GM19455 (cell line): ENCODE measurements at regions not wholly inside any gene's neighbourhood (a gene's known extent, or its start where the extent isn't known, plus 50 kb on each side); places are given as distances from the start of the nearest gene placed in this dataset.

Source experiments
- ATAC-seq: cut with Tn5 transposase; IDR thresholded peaks from one replicate; pipeline ENCODE4 v1.9.1; 2021; ENCODE audit not compliant: unreplicated experiment

DNA sequence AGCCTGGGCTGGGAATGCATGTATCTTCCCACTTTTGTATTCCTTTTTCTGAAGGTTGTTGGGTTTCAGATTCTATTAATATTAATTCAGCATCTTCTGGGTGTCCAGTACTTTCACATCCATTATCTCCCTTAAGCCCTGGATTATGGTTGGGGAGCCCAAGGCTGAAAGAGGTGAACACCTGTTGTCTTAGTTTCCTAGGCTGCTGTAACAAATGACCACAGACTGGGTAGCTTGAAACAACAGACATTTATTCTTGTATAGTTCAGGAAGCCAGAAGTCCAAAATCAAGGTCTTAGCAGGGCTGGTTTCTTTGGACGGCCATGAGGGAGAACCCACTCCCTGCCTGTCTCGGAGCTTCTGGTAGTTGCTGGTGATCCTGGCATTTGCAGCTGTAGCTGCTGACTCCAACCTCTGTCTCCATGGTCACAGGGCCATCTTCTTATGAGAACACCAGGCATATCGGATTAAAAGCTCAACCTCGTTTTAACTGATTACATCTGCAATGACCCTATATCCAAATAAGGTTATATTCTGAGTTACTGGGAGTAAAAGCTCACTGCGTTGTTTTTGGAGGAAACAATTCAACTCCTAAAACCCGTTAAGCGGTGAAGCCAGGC is 68.2 kb upstream of the CLMN start:
- ATAC-seq = no peak

DNA sequence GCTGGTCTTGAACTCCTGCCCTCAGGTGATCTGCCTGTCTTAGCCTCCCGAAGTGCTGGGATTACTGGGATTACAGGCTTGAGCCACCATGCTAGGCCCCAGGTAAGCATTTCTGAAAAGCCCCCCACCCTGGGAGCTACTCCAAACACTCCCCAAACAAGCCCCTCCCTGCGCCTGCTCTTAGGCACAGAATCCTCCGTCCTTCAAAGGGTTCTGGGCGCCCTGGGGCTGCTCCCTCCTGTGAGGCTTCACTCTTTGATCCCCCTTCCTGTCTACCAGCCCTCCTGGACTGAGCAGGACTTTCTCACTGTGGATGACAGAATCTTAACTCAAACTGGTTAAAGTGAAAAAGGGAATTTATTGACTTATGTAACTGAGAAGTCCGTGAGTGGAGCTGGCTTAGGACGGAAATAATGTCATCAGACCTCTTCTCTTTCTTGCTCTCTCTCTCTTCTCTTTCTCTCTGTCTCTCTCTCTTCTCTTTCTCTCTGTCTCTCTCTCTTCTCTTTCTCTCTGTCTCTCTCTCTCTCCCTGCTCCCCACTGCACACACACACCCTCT is 66.9 kb upstream of the CLMN start:
- ATAC-seq = no peak

DNA sequence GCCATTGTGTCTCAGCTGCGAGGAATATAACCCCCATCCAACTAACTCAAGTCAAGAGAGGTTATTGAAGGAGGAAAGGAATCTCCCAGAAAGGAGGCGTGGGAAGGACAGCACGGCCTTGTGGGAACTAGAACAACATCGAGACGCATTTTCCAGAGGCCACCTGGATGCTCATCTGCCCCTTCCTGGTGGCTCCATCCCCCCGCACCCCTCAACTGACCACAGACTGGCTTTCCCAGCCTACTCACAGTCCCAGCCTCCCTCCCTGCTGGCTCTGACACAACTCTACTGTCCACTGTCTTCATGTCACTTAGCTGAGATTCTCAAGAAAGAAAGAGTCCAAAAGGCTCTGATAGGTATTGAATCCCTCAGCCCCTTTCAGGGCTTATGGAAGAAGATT is 66.0 kb upstream of the CLMN start:
- ATAC-seq = no peak

DNA sequence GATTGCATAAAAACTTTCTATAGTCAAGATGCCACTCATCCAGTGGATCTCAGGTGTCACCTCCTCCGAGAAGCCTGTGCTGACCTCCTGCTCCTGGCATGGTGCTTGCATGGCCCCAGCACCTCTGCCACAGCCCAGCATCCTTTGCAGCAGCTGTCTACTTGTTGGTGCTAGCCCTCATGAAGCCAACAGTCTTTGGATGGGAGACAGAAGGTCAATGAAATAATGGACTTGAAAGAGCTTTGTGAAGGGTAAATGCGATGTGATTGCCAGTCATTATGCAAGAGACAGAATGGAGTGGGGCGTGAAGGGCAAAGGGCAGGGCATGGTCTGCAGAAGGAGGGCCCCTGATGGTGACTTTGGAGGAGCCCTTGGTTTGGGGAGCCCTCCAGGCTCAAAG is 63.0 kb upstream of the CLMN start:
- no peak for ATAC-seq

DNA sequence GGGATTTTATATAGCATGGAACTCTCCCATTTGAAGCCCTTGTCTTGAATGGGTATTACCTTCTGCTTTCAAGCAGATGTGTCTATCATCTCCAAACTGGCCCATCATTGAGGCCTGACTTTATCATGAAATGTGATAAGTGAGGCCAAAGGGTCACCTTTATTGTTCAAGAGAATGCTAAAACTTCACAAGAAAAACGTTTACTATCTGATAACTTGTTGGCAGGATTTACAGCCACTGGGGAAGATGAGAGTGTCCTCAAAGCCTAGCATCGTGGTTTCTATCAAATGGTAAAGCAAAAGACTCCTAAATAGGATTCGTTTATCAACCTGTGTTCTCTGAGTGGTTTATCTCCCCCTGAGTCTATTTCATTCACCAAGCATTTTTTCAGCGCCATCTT is 62.0 kb upstream of the CLMN start:
- no peak for ATAC-seq

DNA sequence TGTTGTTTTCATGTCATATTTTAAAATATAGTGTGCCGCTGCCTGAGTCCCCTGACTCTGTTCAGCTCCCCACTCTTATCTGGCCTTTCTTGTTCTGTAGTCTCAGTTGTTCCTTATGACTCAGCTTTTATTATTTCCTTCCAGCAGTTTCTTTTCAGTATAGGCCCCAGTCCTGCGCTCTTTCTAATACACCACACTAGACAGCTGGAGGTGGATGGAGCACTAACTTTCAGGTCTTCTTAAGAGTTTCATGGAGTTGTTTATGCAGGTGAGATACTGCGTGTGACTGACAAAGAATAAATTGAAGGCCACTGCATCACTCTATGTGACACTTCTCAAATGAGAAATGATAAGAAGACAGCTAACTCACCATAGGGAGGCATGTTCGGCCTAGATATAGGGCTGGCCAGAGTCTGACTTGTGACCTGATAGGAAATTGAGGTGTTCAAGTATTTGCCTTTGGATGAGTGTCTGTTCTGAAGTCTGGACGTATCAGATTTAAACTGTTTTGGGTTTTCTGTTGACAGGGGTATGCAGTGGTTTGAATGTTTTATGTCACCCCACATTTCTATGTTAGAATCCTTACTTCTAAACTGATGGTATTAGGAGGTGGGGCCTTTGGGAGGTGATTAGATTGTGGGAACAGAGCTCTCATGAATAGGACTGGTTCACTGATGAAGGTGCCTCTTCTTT is 60.8 kb upstream of the CLMN start:
- no peak for ATAC-seq

DNA sequence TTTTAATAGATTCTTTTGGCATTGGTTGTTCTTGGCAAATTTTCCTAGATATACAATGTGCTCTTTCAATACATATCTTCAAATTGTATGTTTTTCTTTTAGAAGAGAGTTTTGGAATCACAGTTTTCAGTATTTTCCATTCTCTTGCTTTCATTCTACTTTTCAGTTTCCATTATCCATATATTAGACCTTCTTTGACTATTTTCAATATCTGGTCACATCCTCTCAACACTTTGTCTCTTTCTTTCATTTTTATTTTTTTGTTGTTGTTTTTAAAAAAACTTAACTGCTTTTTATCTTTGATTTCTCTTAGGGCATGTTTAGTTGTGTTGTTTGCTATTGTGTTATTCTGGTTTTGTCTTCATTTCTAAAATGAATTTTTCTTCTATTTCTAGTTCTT is 59.9 kb upstream of the CLMN start:
- no peak for ATAC-seq

DNA sequence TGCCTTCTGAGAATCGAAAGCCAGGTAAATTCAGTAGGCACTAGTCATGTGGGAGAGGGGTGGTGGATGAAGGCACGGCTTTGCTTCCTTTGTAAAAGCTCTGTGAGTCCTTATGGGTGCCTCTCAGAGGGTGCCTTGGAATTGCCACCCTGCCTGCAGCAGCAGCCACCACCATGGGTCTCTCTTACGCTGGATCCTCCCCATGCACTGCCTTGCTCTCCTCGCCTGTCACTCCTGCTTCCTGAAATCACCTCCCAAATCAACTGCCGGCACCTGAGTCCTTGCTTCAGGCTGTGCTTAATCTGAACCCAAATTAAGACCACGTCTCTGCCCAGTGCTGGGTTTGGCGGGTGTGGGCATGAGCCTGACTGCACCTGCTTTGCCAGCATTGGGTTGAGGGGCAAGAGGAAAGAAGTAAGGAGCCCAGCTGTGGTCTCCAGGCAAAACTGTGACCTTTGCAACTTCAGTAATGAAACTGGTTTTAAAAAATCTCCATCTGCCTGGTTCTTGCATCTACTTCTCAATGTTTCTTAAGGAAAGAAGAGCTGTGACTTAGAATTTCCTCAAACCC is 55.9 kb upstream of the CLMN start:
- no peak for ATAC-seq

DNA sequence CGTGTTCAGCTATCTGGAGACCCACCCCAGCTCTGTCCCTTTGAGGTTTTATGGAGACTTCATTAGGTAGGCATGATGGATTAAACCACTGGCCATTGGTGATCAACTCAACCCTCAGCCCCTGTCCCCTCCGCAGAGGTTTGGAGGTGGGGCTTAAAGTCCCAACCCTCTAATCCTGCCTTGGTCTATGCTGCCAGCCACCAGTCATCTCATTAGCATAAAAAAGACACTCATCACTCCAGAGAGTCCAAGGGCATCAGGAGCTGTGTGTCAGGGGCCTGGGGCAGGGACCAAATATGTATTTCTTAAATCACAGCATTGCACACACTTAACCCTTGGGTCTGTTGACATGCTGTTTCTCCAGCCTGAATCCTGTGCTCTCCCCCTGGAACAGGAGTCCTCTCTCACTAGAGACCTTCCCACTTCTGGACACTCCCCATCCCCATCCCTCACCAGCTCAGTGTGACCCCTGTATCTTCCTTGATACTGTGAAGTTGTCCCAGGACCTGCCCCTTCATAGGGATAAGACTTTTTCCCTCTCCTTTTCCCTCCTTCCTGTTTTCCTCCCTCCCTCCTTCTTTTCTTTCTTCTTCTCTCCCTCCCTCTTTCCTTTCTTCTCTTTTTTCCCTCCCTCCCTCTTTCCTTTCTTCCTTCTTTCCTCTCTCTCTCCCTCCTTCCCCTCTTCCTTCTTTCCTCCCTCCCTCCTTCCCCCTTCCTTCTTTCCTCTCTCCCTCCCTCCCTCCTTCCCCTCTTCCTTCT is 54.7 kb upstream of the CLMN start:
- ATAC-seq = no peak

DNA sequence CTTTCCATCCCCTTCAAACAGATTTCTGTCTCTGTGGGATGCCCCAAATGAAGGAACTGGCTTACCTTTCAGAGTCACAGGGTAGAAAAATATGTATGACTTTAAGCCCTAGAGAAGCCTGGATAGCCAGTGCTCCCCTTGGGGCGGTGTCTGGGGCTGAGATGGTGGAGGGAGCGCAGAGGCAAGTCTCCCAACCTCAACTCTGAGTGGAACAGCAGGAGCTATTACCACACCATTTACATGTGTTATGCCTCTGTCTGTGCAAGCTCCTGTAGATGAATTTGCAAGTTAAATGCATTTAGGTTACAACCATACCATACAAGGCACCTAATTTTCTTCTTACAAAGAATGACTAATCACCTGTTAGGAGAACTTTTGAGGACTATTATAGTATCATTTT is 50.4 kb upstream of the CLMN start:
- ATAC-seq = no peak
